HG03280 (cell line): ENCODE measurements at regions not wholly inside any gene's neighbourhood (a gene's known extent, or its start where the extent isn't known, plus 50 kb on each side); places are given as distances from the start of the nearest gene placed in this dataset.
"Not testable (repeated sequence)": the region's sequence is repeated elsewhere in the genome, so short reads cannot be mapped to it uniquely, and the experiment has no call there.

Source experiments
- ATAC-seq: cut with Tn5 transposase; IDR thresholded peaks from one replicate; pipeline ENCODE4 v1.9.1; 2021; ENCODE audit warnings: mild to moderate bottlenecking, moderate library complexity; ENCODE audit not compliant: unreplicated experiment

DNA sequence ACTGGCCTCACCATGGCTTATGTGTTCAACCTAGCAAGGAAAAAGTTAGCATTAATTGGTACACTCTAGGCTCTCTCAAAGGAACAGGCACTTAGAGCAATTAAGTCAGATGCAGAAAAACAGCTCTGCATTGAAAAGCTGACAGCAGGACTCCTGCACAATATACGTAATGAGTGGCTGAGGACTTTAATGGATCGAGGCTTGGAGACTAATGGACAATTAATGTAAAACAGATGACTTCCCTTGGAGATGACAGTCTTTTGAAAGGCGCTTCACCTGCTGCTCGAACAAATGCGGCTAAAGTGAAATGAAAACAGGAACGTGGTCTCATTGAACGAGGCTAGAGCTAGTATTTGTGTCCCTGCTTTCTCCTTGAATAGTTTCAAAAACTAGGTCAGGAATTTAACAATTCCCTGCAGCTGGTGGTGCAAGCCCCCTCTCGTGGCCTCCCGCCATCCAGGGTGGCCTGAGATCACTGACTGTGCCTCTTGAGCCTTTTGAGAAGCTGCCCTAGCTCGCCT is 137.1 kb downstream of the ELOVL4 start:
- ATAC-seq = no peak

DNA sequence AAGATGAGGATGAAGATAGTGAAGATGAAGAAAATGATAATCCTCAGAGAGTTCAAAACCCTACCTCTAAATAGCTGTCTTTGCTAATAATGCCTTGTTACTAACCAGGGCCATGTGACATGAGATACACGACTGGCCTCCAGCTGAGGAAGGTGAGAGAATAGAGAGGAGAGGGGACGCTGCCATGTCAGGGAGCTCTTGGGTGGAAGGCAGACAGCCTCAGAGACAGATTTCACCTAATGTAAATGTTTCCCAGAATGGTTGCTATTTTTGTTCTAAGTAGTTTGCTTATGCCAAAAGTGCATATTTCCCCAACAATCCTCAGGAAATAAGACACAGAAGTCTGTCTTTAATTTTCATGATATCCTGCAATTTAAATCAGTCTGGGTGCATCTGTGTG is 138.4 kb downstream of the ELOVL4 start:
- no peak for ATAC-seq

DNA sequence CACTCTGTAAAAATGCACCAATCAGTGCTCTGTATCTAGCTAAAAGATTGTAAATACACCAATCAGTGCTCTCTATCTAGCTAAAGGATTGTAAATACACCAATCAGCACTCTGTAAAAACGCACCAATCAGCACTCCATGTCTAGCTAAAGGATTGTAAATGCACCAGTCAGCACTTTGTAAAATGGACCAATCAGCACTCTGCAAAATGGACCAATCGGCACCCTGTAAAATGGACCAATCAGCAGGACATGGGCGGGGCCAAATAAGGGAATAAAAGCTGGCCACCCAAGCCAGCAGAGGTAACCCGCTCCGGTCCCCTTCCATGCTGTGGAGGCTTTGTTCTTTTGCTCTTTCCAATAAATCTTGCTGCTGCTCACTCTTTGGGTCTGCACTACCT is 140.7 kb downstream of the ELOVL4 start:
- not testable (repeated sequence) for ATAC-seq

DNA sequence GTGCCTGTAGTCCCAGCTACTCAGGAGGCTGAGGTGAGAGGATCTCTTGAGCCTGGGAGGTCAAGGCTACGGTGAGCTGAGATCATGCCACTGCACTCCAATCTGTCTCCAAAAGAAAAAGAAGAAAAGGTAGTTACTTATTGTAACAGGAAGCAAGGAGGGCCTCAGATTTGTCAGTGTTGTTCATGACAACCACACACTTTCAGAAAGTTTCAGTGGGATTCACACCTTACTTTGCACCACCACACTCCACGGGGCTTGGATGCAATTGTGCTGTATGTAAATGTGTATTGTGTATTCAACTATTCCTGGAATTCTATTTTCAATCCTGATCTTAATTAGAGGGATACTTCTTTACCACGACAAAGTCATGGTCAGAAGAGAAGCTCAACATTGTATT is 142.6 kb downstream of the ELOVL4 start:
- ATAC-seq = no peak

DNA sequence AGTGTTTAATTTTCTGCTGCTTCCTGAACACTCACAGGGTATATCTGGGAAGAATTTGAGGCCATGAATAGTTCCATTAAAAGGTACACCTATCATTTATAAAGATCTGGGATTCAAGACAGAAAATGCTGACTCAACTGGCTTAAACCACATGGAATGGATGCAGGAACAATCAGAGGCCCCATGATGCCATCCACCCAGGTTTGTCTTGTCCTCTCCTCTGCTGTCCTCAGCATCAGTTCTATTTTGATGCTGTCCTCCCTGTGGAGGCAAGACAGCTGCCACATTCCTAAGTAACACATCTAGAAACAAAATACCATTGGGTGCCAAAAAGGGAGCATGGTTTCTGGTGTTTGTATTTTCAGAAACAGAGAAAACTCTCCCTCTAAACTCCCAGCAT is 143.4 kb downstream of the ELOVL4 start:
- ATAC-seq = no peak

DNA sequence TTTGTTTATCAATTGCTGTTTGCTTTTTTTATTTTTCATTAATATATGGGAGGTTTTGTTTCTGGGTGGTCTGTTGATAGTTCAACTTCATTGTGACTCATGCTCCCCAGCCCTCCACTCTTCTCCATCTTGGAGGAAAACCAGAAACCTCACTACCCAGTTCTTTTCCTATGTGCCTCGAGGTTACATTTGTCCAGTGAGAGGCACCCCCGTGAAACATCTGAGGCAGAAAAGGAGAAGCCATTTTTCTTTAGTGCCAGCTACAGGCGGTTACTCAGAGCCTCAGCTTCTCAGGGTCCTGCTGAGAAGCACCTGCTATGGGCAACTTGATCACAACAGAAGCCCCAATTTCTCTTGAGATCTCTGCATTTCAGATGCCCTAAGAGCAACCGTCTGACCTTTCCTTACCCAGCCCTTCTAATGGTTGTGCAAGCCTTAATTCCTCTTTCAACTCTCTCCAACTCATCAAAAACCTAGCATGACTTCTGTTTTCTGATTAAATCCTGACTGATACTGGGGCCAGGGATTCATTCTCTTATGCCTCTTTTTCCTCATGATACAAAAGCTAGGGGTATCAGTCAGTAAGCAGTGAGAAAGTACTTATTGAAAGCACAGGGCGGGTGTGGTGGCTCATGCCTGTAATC is 144.6 kb downstream of the ELOVL4 start:
- no peak for ATAC-seq

DNA sequence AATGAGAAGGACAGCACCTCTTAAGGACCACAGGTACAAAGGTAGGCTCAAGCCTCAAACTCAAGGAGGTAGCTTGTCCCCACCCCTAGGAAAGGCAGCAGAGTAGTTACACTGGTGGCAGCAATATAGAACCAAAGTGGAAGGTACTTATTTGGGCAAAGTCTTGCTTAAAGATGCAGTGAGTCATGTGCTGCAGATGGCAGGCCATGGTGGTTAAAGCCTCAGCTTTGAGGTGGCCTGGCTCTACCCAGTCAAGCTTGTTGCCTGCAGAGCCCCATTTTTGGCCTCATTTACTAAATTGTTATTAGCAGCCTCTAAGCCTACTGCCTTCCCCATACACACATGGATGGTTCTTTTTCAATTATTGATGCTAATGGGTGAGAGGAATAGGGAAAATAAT is 146.0 kb downstream of the ELOVL4 start:
- no peak for ATAC-seq

DNA sequence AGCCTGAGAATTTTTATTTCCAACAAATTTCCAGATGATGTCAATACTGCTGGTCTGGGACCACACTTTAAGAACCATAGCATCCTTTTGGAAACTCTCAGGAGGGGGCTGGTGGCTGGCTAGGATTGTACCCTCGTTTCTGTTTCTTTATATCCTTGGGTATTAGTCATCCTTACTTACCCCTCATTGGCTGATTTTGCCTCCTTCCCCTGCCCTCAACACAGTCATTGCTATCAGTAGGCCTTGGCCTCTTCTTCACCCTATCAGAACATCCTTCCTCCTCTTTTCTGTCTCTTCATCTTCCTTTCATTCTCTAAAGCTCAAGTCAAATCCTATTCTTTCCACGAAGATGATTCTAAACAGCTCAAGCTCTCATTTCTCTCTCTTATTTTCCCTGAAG is 148.5 kb downstream of the ELOVL4 start:
- no peak for ATAC-seq

DNA sequence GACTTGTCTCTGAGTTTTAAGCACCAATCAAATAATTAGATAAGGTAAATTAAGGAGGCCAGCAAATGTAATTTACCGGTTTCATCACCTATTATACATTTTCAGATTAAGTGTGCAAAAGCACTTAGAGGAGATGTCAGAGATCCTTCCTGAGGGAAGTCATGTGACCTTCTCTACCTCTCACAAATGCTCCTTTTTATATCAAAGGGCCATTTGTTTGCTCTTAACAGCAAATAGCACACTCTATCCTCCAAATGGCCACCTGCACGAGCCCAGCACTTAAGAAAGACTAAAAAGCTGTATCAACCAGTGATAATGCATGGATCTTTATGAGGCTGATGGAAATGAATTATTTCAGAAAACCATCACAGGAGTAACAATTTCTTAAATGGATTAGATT is 149.4 kb downstream of the ELOVL4 start:
- no peak for ATAC-seq

DNA sequence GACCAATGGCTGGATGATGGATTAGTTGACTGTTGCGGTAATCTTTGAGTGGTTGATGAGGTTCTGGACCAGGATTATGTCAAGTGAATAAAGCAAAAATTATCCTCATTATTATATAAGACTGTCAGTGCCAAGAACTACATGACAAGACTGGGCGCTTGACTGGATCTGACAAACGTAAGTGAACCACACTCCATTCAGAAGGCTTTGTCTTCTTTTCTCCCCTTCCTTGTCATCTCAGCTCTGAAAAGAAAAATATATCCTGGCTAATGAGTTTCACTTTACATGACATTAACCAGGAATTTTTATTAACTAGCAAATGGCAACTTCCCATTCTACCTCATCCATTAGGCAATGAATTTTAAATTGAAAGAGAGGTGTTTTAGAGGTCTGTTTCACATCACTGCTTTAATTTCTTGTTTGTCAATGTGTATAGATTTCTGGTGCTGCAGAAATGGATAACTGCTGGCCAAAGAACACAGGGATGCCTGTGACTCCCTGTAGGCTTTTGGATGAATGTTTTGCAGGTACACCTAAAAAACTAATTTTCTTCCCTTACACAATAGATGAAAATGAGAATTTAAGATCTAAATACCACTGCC is 150.1 kb downstream of the ELOVL4 start:
- no peak for ATAC-seq

DNA sequence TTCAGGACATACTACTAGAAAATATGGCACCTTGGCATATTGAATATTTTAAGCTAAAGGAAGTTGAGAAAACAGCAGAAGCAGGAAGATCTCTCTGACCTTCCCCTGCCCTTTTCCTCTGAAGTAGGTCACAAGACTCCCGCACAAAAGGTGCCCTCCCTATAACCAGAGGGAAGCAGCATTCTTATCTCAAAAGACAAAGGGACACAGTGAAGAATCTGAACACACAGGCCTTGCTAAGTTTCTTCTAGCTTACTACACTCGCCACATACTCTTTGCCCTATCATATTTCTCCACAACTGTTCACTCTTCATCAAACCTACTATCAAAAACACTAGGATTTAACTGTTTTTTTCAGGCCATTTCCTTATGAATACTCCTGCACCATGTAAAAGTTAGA is 151.2 kb downstream of the ELOVL4 start:
- ATAC-seq = no peak

DNA sequence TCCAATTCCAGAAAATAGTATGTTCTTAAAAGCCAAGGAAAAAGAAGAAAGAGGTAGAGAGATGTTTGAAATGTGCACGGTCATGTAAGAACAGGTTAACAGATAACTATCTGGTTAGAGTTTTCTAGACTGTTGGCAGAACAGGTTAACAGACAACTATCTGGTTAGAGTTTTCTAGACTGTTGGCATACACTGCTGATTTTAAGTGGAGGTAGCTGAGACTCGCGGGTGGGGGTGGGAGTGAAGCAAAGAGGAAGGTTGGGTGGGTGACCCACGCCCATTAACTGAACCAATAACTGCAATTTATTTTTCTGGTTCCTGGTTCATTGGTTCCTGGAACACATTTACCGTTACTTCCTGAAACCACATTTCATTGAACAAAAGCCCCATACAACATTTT is 157.5 kb downstream of the ELOVL4 start:
- no peak for ATAC-seq

DNA sequence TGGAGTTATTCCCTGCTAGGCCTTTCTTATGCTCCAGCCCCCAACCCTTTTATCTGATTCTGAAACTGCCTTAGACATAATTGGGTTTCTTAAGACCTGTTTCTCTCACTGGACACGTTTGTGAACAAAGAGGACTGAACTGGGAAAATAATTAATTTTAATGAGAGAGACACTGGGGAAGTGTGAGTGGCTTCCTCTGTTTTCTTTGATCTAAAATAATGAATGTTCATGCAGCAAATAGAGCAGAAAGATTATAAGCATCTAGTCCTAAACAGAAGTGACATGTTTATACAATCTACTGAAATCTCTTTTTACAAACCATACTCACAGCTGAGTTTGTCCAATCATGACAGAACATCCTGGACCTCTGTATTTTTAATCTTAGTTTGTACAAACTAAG is 157.6 kb downstream of the SH3BGRL2 start:
- ATAC-seq = no peak

DNA sequence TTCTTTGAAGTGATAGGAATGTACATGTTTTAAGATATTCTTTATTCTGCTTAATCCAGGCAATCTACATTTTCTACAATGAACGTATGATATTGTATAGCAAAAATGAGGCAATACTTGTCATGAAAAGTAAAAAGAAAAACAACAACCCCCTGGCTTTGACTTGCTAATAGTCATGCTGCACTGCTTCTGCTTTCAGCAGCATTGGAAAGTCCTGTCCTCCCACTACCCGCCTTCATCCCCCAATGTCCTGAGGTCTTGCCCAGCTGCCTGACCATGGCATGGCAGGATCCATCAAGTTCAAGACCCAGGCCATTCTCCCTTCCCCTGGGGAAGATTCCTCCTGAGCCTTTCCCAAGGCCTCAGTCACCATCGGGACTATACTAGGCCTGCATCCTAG is 156.5 kb downstream of the SH3BGRL2 start:
- no peak for ATAC-seq

DNA sequence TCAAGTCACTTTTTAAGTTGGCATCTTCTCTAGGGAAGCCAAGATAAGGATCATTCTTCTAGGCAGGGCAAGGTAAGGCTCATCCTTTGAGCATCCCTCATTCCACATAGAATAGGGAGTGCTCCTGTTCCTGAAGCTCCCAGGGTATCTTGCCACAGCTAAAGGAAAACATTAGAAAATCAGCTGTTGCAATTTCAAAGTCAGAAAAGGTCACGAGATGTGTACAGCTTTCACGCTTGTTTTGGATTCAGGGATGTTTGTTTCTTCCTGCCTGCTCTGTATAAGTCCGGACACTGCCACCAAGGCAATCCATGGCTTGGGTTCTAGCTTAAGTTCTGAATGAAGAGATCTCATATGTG is 153.2 kb downstream of the SH3BGRL2 start:
- no peak for ATAC-seq

DNA sequence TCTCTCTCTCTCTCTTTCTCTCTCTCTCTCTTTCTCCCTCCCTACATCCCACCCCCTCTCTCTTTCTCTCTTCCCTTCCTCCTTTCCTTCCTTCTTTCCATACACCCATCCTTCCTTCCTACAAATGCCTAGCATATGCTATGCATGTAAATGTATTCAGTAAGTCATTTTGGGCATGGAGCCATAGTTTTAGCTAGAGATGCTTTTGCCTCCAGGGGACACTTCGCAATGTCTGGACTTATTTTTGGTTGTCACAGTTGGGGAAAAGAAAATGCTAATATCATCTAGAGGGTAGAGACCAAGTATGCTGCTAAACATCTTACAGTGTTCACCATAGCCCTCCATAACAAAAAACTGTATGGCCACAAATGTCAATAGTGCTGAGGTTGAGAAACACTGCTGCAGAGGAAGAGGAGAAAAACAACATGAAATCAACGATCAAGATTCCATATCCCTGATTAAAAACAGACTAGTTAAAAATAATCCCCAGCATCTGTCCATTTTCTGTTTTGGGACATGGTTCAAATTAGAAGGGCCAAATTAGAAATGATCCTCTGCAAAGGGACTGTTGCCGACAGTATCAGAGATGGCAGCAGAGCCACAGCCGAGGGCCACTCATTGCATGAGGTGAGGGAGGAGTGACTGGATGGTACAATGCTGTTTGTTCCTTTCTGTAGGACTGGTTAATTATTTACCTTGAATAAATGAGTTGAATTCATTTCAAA is 152.7 kb downstream of the SH3BGRL2 start:
- ATAC-seq = no peak

DNA sequence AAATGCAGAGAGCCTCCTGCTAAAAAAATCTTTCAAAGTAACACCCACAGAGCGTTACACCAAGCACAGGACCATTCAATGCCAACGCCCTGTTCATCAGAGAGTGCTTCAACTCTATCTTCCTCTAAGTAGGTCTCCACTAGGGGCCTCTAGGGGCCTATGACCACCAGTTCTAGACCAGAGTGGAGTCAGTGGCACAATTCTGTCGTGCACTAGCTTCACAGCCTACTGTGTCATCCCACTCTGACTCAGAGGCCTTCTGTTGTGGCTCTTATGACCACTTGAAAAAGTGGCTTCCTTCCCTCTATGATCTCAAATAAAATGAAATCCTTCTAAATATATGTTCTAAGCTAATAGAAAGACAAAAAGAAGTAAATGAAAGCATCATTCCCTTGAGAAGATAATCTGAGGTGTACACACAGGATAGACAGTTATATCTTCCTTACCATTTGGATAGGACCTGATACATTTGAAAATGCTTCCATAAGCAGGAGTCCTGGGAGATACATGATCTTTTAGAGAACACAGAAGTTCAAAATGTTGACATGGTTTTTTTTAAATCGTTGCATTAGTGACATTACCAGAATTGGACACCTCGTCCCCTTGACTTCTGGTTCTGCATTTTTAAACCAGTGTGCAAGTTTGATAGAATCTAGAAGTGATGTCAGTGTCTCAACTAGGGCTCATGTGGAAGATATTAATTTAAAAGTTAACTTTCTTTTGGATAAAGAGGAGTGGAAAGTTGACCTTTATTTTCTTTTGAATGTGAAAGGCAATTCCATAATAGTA is 151.9 kb downstream of the SH3BGRL2 start:
- ATAC-seq = no peak

DNA sequence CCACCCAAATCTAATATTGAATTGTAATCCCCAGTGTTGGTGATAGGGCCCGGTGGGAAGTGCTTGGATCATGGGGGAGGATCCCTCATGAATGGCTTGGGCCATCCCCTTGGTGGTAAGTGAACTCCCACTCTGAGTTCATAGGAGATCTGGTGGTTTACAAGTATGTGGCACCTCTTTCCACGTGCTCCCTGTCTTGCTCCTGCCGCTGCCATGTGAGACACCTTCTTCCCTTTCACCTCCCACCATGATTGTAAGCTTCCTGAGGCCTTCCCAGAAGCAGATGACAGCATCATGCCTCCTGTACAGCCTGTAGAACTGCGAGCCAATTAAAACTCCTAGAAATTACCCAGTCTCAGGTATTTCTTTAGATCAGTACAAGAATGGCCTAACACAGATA is 150.8 kb downstream of the SH3BGRL2 start:
- no peak for ATAC-seq

DNA sequence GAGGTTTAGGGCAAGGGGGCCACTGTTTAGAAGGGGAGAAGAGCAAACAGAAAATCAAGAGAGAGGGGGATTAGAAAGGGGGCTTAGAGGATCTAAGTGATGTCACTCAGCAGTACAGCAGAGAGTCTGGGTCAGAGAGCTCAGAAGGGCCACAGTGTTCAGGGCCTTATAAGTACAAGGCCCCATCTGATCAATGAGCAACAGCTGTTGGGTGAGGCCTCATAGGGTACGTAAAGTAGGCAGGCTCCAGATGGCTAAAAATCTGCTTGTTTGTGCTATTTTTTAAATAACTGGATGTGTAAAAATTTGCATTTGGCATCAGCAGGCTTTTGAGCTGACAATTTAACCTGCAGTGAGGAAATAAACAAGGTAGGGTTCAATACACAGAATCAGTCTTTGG is 149.8 kb downstream of the SH3BGRL2 start:
- no peak for ATAC-seq

DNA sequence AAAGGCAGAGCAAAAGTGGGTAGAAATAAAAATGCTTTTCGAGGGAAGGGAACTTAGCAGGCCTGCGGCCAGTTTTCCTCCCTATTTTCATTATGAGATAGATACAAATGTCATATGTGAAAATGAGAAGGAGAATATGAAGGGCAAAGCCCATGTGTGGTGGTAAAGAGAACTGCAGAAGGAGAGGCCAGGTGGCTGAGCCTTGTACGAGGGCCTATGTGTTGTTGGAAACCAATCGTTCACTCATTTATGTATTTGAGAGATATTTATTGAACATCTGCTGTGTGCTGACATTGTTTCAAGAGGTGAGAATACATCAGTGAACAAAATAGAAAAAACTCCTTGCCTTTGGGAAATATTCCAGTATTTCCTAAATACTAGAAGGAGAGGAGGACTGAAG is 147.7 kb downstream of the SH3BGRL2 start:
- no peak for ATAC-seq

DNA sequence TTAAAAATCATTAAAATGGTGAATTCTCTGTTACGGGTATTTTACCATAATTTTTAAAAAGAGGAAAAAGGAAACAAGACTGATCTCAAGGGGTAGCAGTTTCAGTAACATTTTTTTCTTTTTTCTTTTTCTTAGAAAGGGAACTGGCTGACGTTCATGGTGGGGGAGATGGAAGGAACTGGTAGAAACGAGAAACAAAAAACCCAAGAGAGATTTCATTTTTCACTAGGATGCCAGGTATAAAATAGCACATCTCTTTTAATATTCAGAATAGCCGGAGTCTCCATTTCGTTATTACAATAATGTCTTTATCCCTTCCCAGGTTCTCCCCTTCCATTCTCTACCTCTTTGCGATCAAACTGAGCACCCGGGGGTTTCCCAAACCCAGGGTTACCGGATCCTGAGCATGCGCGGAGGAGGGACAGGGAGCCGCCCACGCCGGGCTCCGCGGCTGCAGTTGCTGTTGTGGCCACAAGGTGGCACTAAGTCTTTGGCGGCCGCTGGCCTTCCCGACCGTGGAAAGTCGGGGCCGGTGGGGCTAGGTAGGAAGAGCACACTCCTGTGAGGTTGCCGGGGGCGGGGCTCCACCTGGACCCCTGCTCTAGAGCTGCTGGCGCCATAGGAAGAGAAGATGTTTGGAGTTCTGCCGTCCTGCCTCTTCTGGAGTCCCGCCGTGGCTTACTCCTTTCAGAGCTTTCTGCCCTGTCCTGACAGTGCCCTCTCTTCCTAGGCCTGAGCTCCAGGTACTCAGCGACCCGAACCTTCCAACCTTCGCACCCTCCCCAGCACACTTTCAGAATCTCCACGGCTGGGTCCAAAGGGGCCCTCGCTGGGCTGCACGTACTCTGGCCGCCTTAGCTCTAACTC is 146.8 kb downstream of the SH3BGRL2 start:
- peak; percentile 93 for ATAC-seq
